Liver (tissue), 8 donors: ENCODE measurements at regions not wholly inside any gene's neighbourhood (a gene's known extent, or its start where the extent isn't known, plus 50 kb on each side); places are given as distances from the start of the nearest gene placed in this dataset.
A peak's percentile ranks its signal among the peaks of the same experiment; 100 is the strongest.

Source experiments
- DNase-seq: peaks from one replicate; pipeline ENCODE4 v3.0.0-alpha.2; 2017; ENCODE audit warnings: low spot score
- H3K27ac ChIP-seq, 2 donors: one replicate each; pipeline ENCODE4 v1.7.0; 2013; ENCODE audit warnings: inconsistent platforms in 2 of 2, low read length in 2 of 2, control low read depth in 1 of 2, low read depth in 1 of 2, mild to moderate bottlenecking in 1 of 2
- H3K27me3 ChIP-seq, 4 donors: one replicate each; pipeline versions ENCODE4 v1.6.1 to v1.7.0; 2013; ENCODE audit warnings: low read length in 3 of 4, inconsistent platforms in 1 of 4, mild to moderate bottlenecking in 1 of 4, moderate library complexity in 1 of 4; ENCODE audit not compliant: control insufficient read depth in 4 of 4, insufficient read depth in 4 of 4
- H3K36me3 ChIP-seq, 4 donors: one replicate each; pipeline versions ENCODE4 v1.6.1 to v1.7.0; 2013; ENCODE audit warnings: low read length in 3 of 4, mild to moderate bottlenecking in 3 of 4, low read depth in 1 of 4, moderate library complexity in 1 of 4; ENCODE audit not compliant: control insufficient read depth in 4 of 4, insufficient read depth in 3 of 4
- H3K4me1 ChIP-seq, 4 donors: one replicate each; pipeline versions ENCODE4 v1.6.1 to v1.7.0; 2013; ENCODE audit warnings: low read length in 3 of 4, mild to moderate bottlenecking in 3 of 4, moderate library complexity in 1 of 4; ENCODE audit not compliant: control insufficient read depth in 4 of 4, insufficient read depth in 4 of 4
- H3K4me3 ChIP-seq, 3 donors: one replicate each; pipeline versions ENCODE4 v1.6.1 to v1.7.0; 2013; ENCODE audit warnings: low read length in 3 of 3, control low read depth in 1 of 3, low read depth in 1 of 3, mild to moderate bottlenecking in 1 of 3
- H3K9ac ChIP-seq, 2 donors: one replicate each; pipeline ENCODE4 v1.7.0; 2013; ENCODE audit warnings: low read length in 2 of 2, mild to moderate bottlenecking in 2 of 2, moderate library complexity in 2 of 2, control low read depth in 1 of 2, low read depth in 1 of 2
- H3K9me3 ChIP-seq, 4 donors: one replicate each; pipeline versions ENCODE4 v1.6.1 to v1.7.0; 2013; ENCODE audit warnings: low read length in 3 of 4; ENCODE audit not compliant: control insufficient read depth in 4 of 4
- ATF3 ChIP-seq: IDR thresholded peaks from 2 replicates; pipeline ENCODE4 v1.6.1; 2016; ENCODE audit warnings: antibody characterized with exemption
- CTCF ChIP-seq: fragments of 150-350 bp; IDR thresholded peaks from 2 replicates; pipeline ENCODE4 v1.5.1; 2017; ENCODE audit warnings: improper control_type of control experiment, low read depth, low read length; ENCODE audit not compliant: missing input control
- EGR1 ChIP-seq, 2 donors: IDR thresholded peaks; 2 replicates each; pipeline ENCODE4 v1.6.1; 2016 to 2018; ENCODE audit warnings: antibody characterized with exemption in 2 of 2, low read depth in 2 of 2
- FOXA1 ChIP-seq: IDR thresholded peaks from 2 replicates; pipeline ENCODE4 v1.6.1; 2016; ENCODE audit warnings: antibody characterized with exemption
- FOXA2 ChIP-seq: IDR thresholded peaks from 2 replicates; pipeline ENCODE4 v1.6.1; 2016; ENCODE audit warnings: antibody characterized with exemption
- GABPA ChIP-seq, 2 donors: IDR thresholded peaks in 1 of 2; conservative IDR thresholded peaks in 1 of 2; 2 replicates each; pipeline ENCODE4 v1.6.1; 2016; ENCODE audit warnings: antibody characterized with exemption in 2 of 2, mild to moderate bottlenecking in 1 of 2, moderate library complexity in 1 of 2
- HNF4A ChIP-seq, 2 donors: conservative IDR thresholded peaks; 2 replicates each; pipeline ENCODE4 v1.6.1; 2016; ENCODE audit warnings: antibody characterized with exemption in 2 of 2, mild to moderate bottlenecking in 2 of 2
- HNF4G ChIP-seq: IDR thresholded peaks from 2 replicates; pipeline ENCODE4 v1.6.1; 2016; ENCODE audit warnings: antibody characterized with exemption
- JUND ChIP-seq, 2 donors: IDR thresholded peaks; 2 replicates each; pipeline ENCODE4 v1.6.1; 2016; ENCODE audit warnings: antibody characterized with exemption in 2 of 2
- MAX ChIP-seq: IDR thresholded peaks from 2 replicates; pipeline ENCODE4 v1.6.1; 2016; ENCODE audit warnings: antibody characterized with exemption
- NR2F2 ChIP-seq: IDR thresholded peaks from 2 replicates; pipeline ENCODE4 v1.6.1; 2016; ENCODE audit warnings: antibody characterized with exemption
- RAD21 ChIP-seq, 2 donors: IDR thresholded peaks; 2 replicates each; pipeline ENCODE4 v1.6.1; 2016; ENCODE audit warnings: antibody characterized with exemption in 2 of 2, mild to moderate bottlenecking in 2 of 2
- REST ChIP-seq: IDR thresholded peaks from 2 replicates; pipeline ENCODE4 v1.6.1; 2016; ENCODE audit warnings: antibody characterized with exemption, mild to moderate bottlenecking
- RXRA ChIP-seq, 2 donors: IDR thresholded peaks; 2 replicates each; pipeline ENCODE4 v1.6.1; 2017 to 2018; ENCODE audit warnings: antibody characterized with exemption in 2 of 2, mild to moderate bottlenecking in 1 of 2
- SP1 ChIP-seq: IDR thresholded peaks from 2 replicates; pipeline ENCODE4 v1.6.1; 2018; ENCODE audit warnings: antibody characterized with exemption, mild to moderate bottlenecking
- TAF1 ChIP-seq: conservative IDR thresholded peaks from 2 replicates; pipeline ENCODE4 v1.6.1; 2016; ENCODE audit warnings: antibody characterized with exemption, mild to moderate bottlenecking
- YY1 ChIP-seq: IDR thresholded peaks from 2 replicates; pipeline ENCODE4 v1.6.1; 2016; ENCODE audit warnings: antibody characterized with exemption, mild to moderate bottlenecking
- ZBTB33 ChIP-seq: IDR thresholded peaks from 2 replicates; pipeline ENCODE4 v1.6.1; 2016; ENCODE audit warnings: antibody characterized with exemption
- WGBS: extraction: QIAGEN DNeasy Blood & Tissue Kit; methylation state at CpG from one replicate; pipeline ENCODE4 v1.1.7; 2013; 5-methylcytosine and 5-hydroxymethylcytosine counted together
- donor health status: healthy.
- donor health status: healthy.
- donor health status: healthy.
- donor health status: healthy.
- donor health status: healthy.

GRCh38 chr3:141430316-141430715 lies 56.5 kb upstream of the RASA2 start:
- 96% methylated on average over 6 of the region's 6 CpGs for WGBS
- DNase-seq: no peak
- Histone ChIP-seq H3K36me3 (peaks cover 0 to 2% (median 0%) of the 10 kb centered on the region in 4 donors), H3K9ac (no peak overlapping the region), H3K27ac (peak overlapping the region in 1 of 2 donors; percentile 39), H3K27me3 (no peaks in the 10 kb centered on the region), H3K4me3 (no peak overlapping the region), H3K4me1 (peaks cover 12 to 47% (median 32%) of the 10 kb centered on the region in 4 donors), H3K9me3 (no peaks in the 10 kb centered on the region)
- TF ChIP-seq ATF3 (no peak), TAF1 (no peak), JUND (IDR thresholded peaks at IDR 0.05) (no peak), GABPA (IDR thresholded peaks at IDR 0.05 in 1 of 2, conservative IDR thresholded peaks at IDR 0.05 in 1 of 2) (no peak), CTCF (no peak), FOXA1 (no peak), FOXA2 (no peak), EGR1 (IDR thresholded peaks at IDR 0.05; ENCODE audit: low read depth in 2 of 2) (no peak), HNF4A (conservative IDR thresholded peaks at IDR 0.05) (no peak), MAX (no peak), SP1 (no peak)

- H3K4me3 ChIP-seq: no peak overlapping the region
- no peak for TF ChIP-seq TAF1
- TF ChIP-seq REST: peak; percentile 72
- peak; percentile 76 for TF ChIP-seq RXRA (IDR thresholded peaks at IDR 0.05)
- no peak for TF ChIP-seq NR2F2
- peak; percentile 39 to 47 for TF ChIP-seq RAD21 (IDR thresholded peaks at IDR 0.05)
- peak; percentile 69 to 82 for TF ChIP-seq HNF4A (conservative IDR thresholded peaks at IDR 0.05)
- TF ChIP-seq YY1: peak; percentile 89
- TF ChIP-seq HNF4G: no peak
- TF ChIP-seq ZBTB33: peak; percentile 62
- peak; percentile 86 for TF ChIP-seq SP1
- peak in 1 of 2 donors; percentile 20 for TF ChIP-seq GABPA (IDR thresholded peaks at IDR 0.05 in 1 of 2, conservative IDR thresholded peaks at IDR 0.05 in 1 of 2)
- TF ChIP-seq FOXA2: peak; percentile 70
- peak; percentile 97 for TF ChIP-seq ATF3
- peak; percentile 69 to 83 for TF ChIP-seq JUND (IDR thresholded peaks at IDR 0.05)
- TF ChIP-seq CTCF: no peak
- TF ChIP-seq MAX: peak; percentile 67
- no peak for TF ChIP-seq EGR1 (IDR thresholded peaks at IDR 0.05; ENCODE audit: low read depth in 2 of 2)
- peak; percentile 89 for TF ChIP-seq FOXA1
- peaks cover 0 to 2% (median 0%) of the 10 kb centered on the region in 4 donors for H3K36me3 ChIP-seq
- no peak for DNase-seq
- H3K27me3 ChIP-seq: no peaks in the 10 kb centered on the region
- H3K9me3 ChIP-seq: no peaks in the 10 kb centered on the region
- WGBS: 50% methylated on average over 18 of the region's 18 CpGs
- peak overlapping the region; percentile 12 to 32 for H3K9ac ChIP-seq
- H3K27ac ChIP-seq: peak overlapping the region; percentile 71 to 78
- H3K4me1 ChIP-seq: peaks cover 10 to 42% (median 29%) of the 10 kb centered on the region in 4 donors
Observed at GRCh38 chr3:141431411-141432378, 55.1 kb upstream of the RASA2 start.
